ENCODE measurements at regions not wholly inside any gene's neighbourhood (a gene's known extent, or its start where the extent isn't known, plus 50 kb on each side); places are given as distances from the start of the nearest gene placed in this dataset.

- no peak for DNase-seq
Observed at GRCh38 chr5:30041291-30041690, 1152.2 kb upstream of the CDH6 start.

GRCh38 chr5:30040488-30041118, 1152.9 kb upstream of the CDH6 start:
- DNase-seq: peak; percentile 1

GRCh38 chr5:30039379-30039778, 1154.1 kb upstream of the CDH6 start:
- no peak for DNase-seq

- no peak for DNase-seq
Observed at GRCh38 chr5:30034870-30035269, 1158.6 kb upstream of the CDH6 start.

- DNase-seq: no peak
Observed at GRCh38 chr5:30030101-30030500, 1163.4 kb upstream of the CDH6 start.

GRCh38 chr5:30001826-30002225, 1191.7 kb upstream of the CDH6 start:
- DNase-seq: no peak

GRCh38 chr5:30000231-30000630, 1193.3 kb upstream of the CDH6 start:
- DNase-seq: no peak

GRCh38 chr5:29995154-29995553, 1198.3 kb upstream of the CDH6 start:
- no peak for DNase-seq

GRCh38 chr5:29994519-29994918, 1199.0 kb upstream of the CDH6 start:
- no peak for DNase-seq

- no peak for DNase-seq
Observed at GRCh38 chr5:29993286-29993685, 1200.2 kb upstream of the CDH6 start.

GRCh38 chr5:29992248-29992647, 1201.2 kb upstream of the CDH6 start:
- no peak for DNase-seq

- DNase-seq: no peak
Observed at GRCh38 chr5:29990681-29991080, 1202.8 kb upstream of the CDH6 start.

GRCh38 chr5:29984156-29984540, 1209.3 kb upstream of the CDH6 start:
- DNase-seq: no peak

- DNase-seq: no peak
Observed at GRCh38 chr5:29983528-29984155, 1209.8 kb upstream of the CDH6 start.

GRCh38 chr5:29982457-29982856, 1211.0 kb upstream of the CDH6 start:
- DNase-seq: no peak

GRCh38 chr5:29972597-29972996, 1220.9 kb upstream of the CDH6 start:
- DNase-seq: no peak

- DNase-seq: no peak
Observed at GRCh38 chr5:29963956-29964355, 1229.5 kb upstream of the CDH6 start.

GRCh38 chr5:29960323-29960722, 1233.2 kb upstream of the CDH6 start:
- DNase-seq: no peak

- no peak for DNase-seq
Observed at GRCh38 chr5:29950416-29951145, 1242.9 kb upstream of the CDH6 start.

- no peak for DNase-seq
Observed at GRCh38 chr5:29949301-29949872, 1244.1 kb upstream of the CDH6 start.

- DNase-seq: no peak
Observed at GRCh38 chr5:29944327-29944726, 1249.2 kb upstream of the CDH6 start.

- no peak for DNase-seq
Observed at GRCh38 chr5:29942089-29942488, 1251.4 kb upstream of the CDH6 start.

- DNase-seq: no peak
Observed at GRCh38 chr5:29939988-29940387, 1253.5 kb upstream of the CDH6 start.

GRCh38 chr5:29935371-29935770, 1258.1 kb upstream of the CDH6 start:
- DNase-seq: no peak

Measured in dermis blood vessel endothelial cell (primary cell).